22Rv1 (cell line): ENCODE measurements at regions not wholly inside any gene's neighbourhood (a gene's known extent, or its start where the extent isn't known, plus 50 kb on each side); places are given as distances from the start of the nearest gene placed in this dataset.

Experiments used
- ZFX ChIP-seq: fragments of 450-650 bp; IDR thresholded peaks from 2 replicates; pipeline ENCODE4 v1.6.1; 2017; ENCODE audit warnings: antibody characterized with exemption, borderline replicate concordance
- TF ChIP-seq, protein P1 (sequence below): fragments of 450-650 bp; IDR thresholded peaks from 2 replicates; pipeline ENCODE4 v1.5.1; 2017; ENCODE audit warnings: mild to moderate bottlenecking

DNA sequence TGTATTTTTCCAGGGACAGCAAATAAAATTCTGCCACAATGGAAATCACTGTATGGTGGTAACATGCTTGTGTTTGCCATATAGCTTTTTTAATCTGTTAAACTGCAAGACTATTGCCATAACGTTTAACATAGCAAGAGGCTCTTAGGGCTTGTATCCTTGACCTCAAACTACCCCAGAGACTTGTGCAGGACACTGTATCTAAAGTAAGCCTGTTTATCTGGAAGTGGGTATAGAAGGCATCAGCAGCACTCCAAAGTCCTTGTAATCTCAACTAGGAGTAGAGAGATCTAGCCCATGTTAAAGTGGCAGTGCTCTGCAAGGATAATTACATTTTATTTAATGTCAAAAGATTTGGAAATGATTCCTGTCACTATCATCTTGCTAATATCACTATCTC is 1424.1 kb downstream of the CDH11 start:
- TF ChIP-seq, protein P1, sequence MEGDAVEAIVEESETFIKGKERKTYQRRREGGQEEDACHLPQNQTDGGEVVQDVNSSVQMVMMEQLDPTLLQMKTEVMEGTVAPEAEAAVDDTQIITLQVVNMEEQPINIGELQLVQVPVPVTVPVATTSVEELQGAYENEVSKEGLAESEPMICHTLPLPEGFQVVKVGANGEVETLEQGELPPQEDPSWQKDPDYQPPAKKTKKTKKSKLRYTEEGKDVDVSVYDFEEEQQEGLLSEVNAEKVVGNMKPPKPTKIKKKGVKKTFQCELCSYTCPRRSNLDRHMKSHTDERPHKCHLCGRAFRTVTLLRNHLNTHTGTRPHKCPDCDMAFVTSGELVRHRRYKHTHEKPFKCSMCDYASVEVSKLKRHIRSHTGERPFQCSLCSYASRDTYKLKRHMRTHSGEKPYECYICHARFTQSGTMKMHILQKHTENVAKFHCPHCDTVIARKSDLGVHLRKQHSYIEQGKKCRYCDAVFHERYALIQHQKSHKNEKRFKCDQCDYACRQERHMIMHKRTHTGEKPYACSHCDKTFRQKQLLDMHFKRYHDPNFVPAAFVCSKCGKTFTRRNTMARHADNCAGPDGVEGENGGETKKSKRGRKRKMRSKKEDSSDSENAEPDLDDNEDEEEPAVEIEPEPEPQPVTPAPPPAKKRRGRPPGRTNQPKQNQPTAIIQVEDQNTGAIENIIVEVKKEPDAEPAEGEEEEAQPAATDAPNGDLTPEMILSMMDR: no peak
- TF ChIP-seq ZFX: no peak
